SU-DHL-6 (cell line): ENCODE measurements at regions not wholly inside any gene's neighbourhood (a gene's known extent, or its start where the extent isn't known, plus 50 kb on each side); places are given as distances from the start of the nearest gene placed in this dataset.

Experiments used
- H2AFZ ChIP-seq: fragments of 200-600 bp; sonication (generic); 2 replicates; pipeline ENCODE4 v1.6.1; 2014; ENCODE audit warnings: low read depth, mild to moderate bottlenecking, moderate library complexity, mixed read lengths, antibody characterized with exemption, low read length; ENCODE audit not compliant: severe bottlenecking
- H3F3A ChIP-seq: fragments of 200-600 bp; shearing (Covaris generic); 2 replicates; pipeline ENCODE4 v1.6.0; 2016; ENCODE audit warnings: antibody characterized with exemption, mild to moderate bottlenecking; ENCODE audit not compliant: insufficient read depth
- H3K27ac ChIP-seq: fragments of 200-600 bp; sonication (generic); 2 replicates; pipeline ENCODE4 v1.5.1; 2016; ENCODE audit warnings: low read depth, mild to moderate bottlenecking, low read length, moderate library complexity, mixed read lengths
- H3K27me3 ChIP-seq: fragments of 200-600 bp; sonication (generic), shearing (Covaris generic); 2 replicates; pipeline ENCODE4 v1.6.0; 2014; ENCODE audit warnings: mild to moderate bottlenecking, low read length
- H3K36me3 ChIP-seq: fragments of 200-600 bp; sonication (generic); 2 replicates; pipeline ENCODE4 v1.6.1; 2014; ENCODE audit warnings: mild to moderate bottlenecking, low read length, mixed read lengths
- H3K4me2 ChIP-seq: fragments of 300-600, 200-600 bp; shearing (Covaris generic), sonication (generic); 2 replicates; pipeline ENCODE4 v1.6.0; 2014; ENCODE audit warnings: low read length, low read depth, mild to moderate bottlenecking; ENCODE audit not compliant: poor library complexity, severe bottlenecking
- H3K4me3 ChIP-seq: fragments of 200-600 bp; sonication (generic); 2 replicates; pipeline ENCODE4 v1.5.1; 2014; ENCODE audit warnings: antibody characterized with exemption, low read length, mild to moderate bottlenecking, mixed read lengths; ENCODE audit not compliant: insufficient read depth, poor library complexity, severe bottlenecking
- H3K79me2 ChIP-seq: fragments of 200-600 bp; sonication (generic); 2 replicates; pipeline ENCODE4 v1.6.1; 2014; ENCODE audit warnings: mild to moderate bottlenecking, low read length, moderate library complexity; ENCODE audit not compliant: insufficient read depth
- H3K9ac ChIP-seq: fragments of 200-600 bp; sonication (generic); 2 replicates; pipeline ENCODE4 v1.7.0; 2014; ENCODE audit warnings: mild to moderate bottlenecking, low read length
- H3K9me2 ChIP-seq: fragments of 200-600 bp; sonication (generic); replicated peaks from 2 replicates; pipeline ENCODE4 v1.6.1; 2014; ENCODE audit warnings: low read length; ENCODE audit not compliant: insufficient read depth
- H3K9me3 ChIP-seq: fragments of 200-600 bp; sonication (generic); 2 replicates; pipeline ENCODE4 v1.6.1; 2014; ENCODE audit warnings: low read length, mixed read lengths; ENCODE audit not compliant: insufficient read depth
- H4K20me1 ChIP-seq: fragments of 200-600 bp; sonication (generic); 2 replicates; pipeline ENCODE4 v1.6.1; 2014; ENCODE audit warnings: low read depth, mild to moderate bottlenecking, antibody characterized with exemption, low read length, moderate library complexity, mixed read lengths
- EZH2phosphoT487 ChIP-seq: fragments of 200-600 bp; sonication (generic), shearing (Covaris generic); conservative IDR thresholded peaks from 2 replicates; pipeline ENCODE4 v1.6.1; 2018; ENCODE audit warnings: mild to moderate bottlenecking, antibody characterized with exemption, low read length, moderate library complexity, mixed read lengths
- TF ChIP-seq, protein P1 (sequence below): fragments of 200-600 bp; sonication (generic); IDR thresholded peaks from one replicate; pipeline ENCODE4 v1.5.1; 2017; ENCODE audit warnings: antibody characterized with exemption, mild to moderate bottlenecking, low read length, moderate library complexity; ENCODE audit not compliant: insufficient read depth, poor library complexity, severe bottlenecking

DNA sequence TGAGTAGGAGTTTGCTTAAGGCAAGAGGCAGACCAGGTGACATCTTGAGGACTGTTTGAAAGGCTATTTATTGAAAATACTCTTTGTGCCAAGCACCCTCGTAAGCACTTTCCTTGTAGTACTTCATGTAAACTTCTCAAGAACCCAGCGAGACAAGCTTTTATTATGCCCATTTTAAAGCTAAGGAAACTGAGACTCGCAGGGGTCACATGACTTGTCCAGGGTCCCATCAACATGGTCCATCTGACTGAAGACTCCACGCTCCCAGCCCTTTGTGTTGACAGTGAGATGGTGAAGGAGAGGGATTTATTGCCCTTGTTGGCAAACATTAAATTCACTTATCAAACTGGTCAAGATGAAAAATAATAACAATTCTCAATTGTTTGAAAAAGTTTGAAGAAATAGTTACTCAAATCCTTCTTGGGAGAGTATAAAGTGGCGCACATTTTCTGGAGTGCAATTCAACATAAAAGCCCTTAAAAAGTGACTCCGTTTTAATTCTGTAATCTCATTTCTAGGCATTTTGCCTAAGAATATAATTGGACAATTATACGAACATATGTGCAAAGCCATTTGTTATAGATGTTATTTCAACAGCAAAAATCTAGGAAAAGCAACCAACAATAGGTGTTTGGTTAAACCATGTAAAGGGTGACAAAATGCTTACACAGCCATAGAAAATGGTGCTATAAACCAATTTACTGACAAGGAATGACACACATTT lies 270.5 kb upstream of the NCKAP5 start:
- no peak overlapping the region for H3K27ac ChIP-seq
- no peaks in the 10 kb centered on the region for H3K27me3 ChIP-seq
- H3K4me2 ChIP-seq: no peak overlapping the region
- no peaks in the 10 kb centered on the region for H3K79me2 ChIP-seq
- no peak overlapping the region for H2AFZ ChIP-seq
- H4K20me1 ChIP-seq: no peaks in the 10 kb centered on the region
- no peaks in the 10 kb centered on the region for H3K9me2 ChIP-seq
- H3K36me3 ChIP-seq: no peaks in the 10 kb centered on the region
- TF ChIP-seq, protein P1, sequence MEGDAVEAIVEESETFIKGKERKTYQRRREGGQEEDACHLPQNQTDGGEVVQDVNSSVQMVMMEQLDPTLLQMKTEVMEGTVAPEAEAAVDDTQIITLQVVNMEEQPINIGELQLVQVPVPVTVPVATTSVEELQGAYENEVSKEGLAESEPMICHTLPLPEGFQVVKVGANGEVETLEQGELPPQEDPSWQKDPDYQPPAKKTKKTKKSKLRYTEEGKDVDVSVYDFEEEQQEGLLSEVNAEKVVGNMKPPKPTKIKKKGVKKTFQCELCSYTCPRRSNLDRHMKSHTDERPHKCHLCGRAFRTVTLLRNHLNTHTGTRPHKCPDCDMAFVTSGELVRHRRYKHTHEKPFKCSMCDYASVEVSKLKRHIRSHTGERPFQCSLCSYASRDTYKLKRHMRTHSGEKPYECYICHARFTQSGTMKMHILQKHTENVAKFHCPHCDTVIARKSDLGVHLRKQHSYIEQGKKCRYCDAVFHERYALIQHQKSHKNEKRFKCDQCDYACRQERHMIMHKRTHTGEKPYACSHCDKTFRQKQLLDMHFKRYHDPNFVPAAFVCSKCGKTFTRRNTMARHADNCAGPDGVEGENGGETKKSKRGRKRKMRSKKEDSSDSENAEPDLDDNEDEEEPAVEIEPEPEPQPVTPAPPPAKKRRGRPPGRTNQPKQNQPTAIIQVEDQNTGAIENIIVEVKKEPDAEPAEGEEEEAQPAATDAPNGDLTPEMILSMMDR: no peak
- no peak for TF ChIP-seq EZH2phosphoT487
- no peak overlapping the region for H3K4me3 ChIP-seq
- H3F3A ChIP-seq: no peaks in the 10 kb centered on the region
- H3K9ac ChIP-seq: no peak overlapping the region
- no peaks in the 10 kb centered on the region for H3K9me3 ChIP-seq

DNA sequence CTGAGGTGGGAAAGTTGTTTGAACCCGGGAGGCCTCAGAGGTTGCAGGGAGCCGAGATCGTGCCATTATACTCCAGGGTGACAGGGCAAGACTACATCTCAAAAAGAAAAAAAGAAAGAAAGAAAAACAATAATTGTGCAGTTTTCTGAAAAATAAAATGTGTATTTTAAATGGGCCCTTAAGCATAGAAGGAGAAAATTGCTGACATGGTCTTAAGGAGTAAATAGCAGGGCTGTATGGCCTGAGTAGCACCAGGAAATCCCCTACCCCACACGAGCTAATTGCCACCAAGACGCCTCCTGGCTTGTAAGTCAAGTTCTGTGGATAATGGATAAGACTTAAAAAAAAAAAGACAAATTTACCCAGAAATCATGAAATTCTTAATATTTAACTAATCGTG lies 271.4 kb upstream of the NCKAP5 start:
- Histone ChIP-seq H3K9ac (no peak overlapping the region), H3K36me3 (no peaks in the 10 kb centered on the region), H4K20me1 (no peaks in the 10 kb centered on the region)

DNA sequence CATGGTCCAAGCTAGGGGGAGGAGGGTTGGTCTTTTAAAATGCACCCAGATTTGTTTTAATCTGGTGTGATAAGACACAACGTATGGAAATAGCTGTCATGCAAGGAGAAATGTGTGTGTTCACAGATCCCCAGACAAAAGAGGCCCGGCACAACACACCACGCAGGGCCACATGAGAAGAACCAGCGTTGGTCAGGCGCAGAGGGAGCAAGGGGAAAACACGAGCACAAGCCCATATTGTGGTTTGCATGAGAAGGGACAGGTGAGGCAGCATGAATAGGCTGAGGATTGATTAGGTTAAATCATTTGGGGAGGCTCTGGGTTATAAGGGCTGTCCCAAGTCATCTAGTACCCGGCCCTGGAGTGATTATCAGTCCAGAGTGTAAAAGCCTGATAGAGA lies 272.5 kb upstream of the NCKAP5 start:
- TF ChIP-seq EZH2phosphoT487: no peak
- TF ChIP-seq, protein P1: no peak
- no peaks in the 10 kb centered on the region for H3K27me3 ChIP-seq
- no peaks in the 10 kb centered on the region for H3K79me2 ChIP-seq
- no peaks in the 10 kb centered on the region for H4K20me1 ChIP-seq
- no peaks in the 10 kb centered on the region for H3K9me3 ChIP-seq
- H3K9ac ChIP-seq: no peak overlapping the region
- no peaks in the 10 kb centered on the region for H3F3A ChIP-seq
- H2AFZ ChIP-seq: no peak overlapping the region
- no peak overlapping the region for H3K4me3 ChIP-seq
- H3K9me2 ChIP-seq: no peaks in the 10 kb centered on the region
- no peak overlapping the region for H3K4me2 ChIP-seq
- no peak overlapping the region for H3K27ac ChIP-seq
- H3K36me3 ChIP-seq: no peaks in the 10 kb centered on the region

More for the DNA sequence above, 271.4 kb upstream of the NCKAP5 start:
- Histone ChIP-seq H3K9me2 (no peaks in the 10 kb centered on the region), H2AFZ (no peak overlapping the region), H3F3A (no peaks in the 10 kb centered on the region), H3K4me2 (no peak overlapping the region), H3K9me3 (no peaks in the 10 kb centered on the region), H3K27ac (no peak overlapping the region), H3K79me2 (no peaks in the 10 kb centered on the region), H3K4me3 (no peak overlapping the region), H3K27me3 (no peaks in the 10 kb centered on the region)
- TF ChIP-seq, protein P1: no peak
- no peak for TF ChIP-seq EZH2phosphoT487
